Neural progenitor cell (in vitro differentiated cells): ENCODE measurements at regions not wholly inside any gene's neighbourhood (a gene's known extent, or its start where the extent isn't known, plus 50 kb on each side); places are given as distances from the start of the nearest gene placed in this dataset.

ENCODE experiments used
- DNase-seq: peaks from one replicate; pipeline ENCODE4 v3.0.0-alpha.2; 2016; ENCODE audit warnings: low spot score
- H2AFZ ChIP-seq: fragments of 200-600 bp; sonication (generic); replicated peaks from 2 replicates; pipeline ENCODE4 v1.6.1; 2016; ENCODE audit warnings: antibody characterized with exemption
- H3F3A ChIP-seq: fragments of 200-600 bp; sonication (generic); 2 replicates; pipeline ENCODE4 v1.6.1; 2016; ENCODE audit warnings: antibody characterized with exemption, low read depth
- H3K27ac ChIP-seq: fragments of 200-600 bp; sonication (generic); 2 replicates; pipeline ENCODE4 v1.5.1; 2016; ENCODE audit warnings: mild to moderate bottlenecking
- H3K27me3 ChIP-seq: fragments of 200-600 bp; sonication (generic); 2 replicates; pipeline ENCODE4 v1.6.1; 2016; ENCODE audit warnings: mild to moderate bottlenecking, moderate library complexity
- H3K36me3 ChIP-seq: fragments of 200-600 bp; sonication (generic); 2 replicates; pipeline ENCODE4 v1.5.1; 2016
- H3K4me1 ChIP-seq: fragments of 200-600 bp; sonication (generic); 2 replicates; pipeline ENCODE4 v1.6.1; 2016; ENCODE audit warnings: mixed run types
- H3K4me2 ChIP-seq: fragments of 200-600 bp; sonication (generic); 2 replicates; pipeline ENCODE4 v1.6.1; 2016
- H3K4me3 ChIP-seq: fragments of 200-600 bp; sonication (generic); 2 replicates; pipeline ENCODE4 v1.5.1; 2016
- H3K79me2 ChIP-seq: fragments of 200-600 bp; sonication (generic); 2 replicates; pipeline ENCODE4 v1.6.1; 2016; ENCODE audit warnings: low read depth
- H3K9ac ChIP-seq: fragments of 200-600 bp; sonication (generic); 2 replicates; pipeline ENCODE4 v1.6.1; 2016
- H3K9me3 ChIP-seq: fragments of 200-600 bp; sonication (generic); 2 replicates; pipeline ENCODE4 v1.5.1; 2016; ENCODE audit warnings: low read depth
- H4K20me1 ChIP-seq: fragments of 200-600 bp; sonication (generic); 2 replicates; pipeline ENCODE4 v1.6.1; 2016; ENCODE audit warnings: low read depth
- H3K27ac Mint-ChIP-seq: 3 replicates; pipeline ENCODE4 v1.8.0; 2021; ENCODE audit warnings: mixed read lengths
- H3K27me3 Mint-ChIP-seq: 2 replicates; pipeline ENCODE4 v1.8.0; 2022; ENCODE audit warnings: low read depth, mild to moderate bottlenecking, inconsistent platforms, moderate library complexity, mixed read lengths; ENCODE audit not compliant: insufficient read depth
- H3K36me3 Mint-ChIP-seq: 3 replicates; pipeline ENCODE4 v1.8.0; 2021; ENCODE audit warnings: mixed read lengths
- H3K4me1 Mint-ChIP-seq: 3 replicates; pipeline ENCODE4 v1.8.0; 2021; ENCODE audit warnings: mixed read lengths
- H3K4me3 Mint-ChIP-seq: 3 replicates; pipeline ENCODE4 v1.8.0; 2021; ENCODE audit warnings: mild to moderate bottlenecking, moderate library complexity, mixed read lengths
- H3K9me3 Mint-ChIP-seq: 3 replicates; pipeline ENCODE4 v1.8.0; 2020; ENCODE audit warnings: mixed read lengths
- EZH2 ChIP-seq: fragments of 200-600 bp; sonication (generic); IDR thresholded peaks from 2 replicates; pipeline ENCODE4 v1.6.1; 2017; ENCODE audit warnings: antibody characterized with exemption, mild to moderate bottlenecking, moderate library complexity
- EZH2phosphoT487 ChIP-seq: fragments of 200-600 bp; sonication (generic); IDR thresholded peaks from 2 replicates; pipeline ENCODE4 v1.6.1; 2017; ENCODE audit warnings: antibody characterized with exemption
- TF ChIP-seq, protein P1 (sequence below): fragments of 200-600 bp; sonication (generic); IDR thresholded peaks from 2 replicates; pipeline ENCODE4 v1.5.1; 2017; ENCODE audit warnings: antibody characterized with exemption, mild to moderate bottlenecking

DNA sequence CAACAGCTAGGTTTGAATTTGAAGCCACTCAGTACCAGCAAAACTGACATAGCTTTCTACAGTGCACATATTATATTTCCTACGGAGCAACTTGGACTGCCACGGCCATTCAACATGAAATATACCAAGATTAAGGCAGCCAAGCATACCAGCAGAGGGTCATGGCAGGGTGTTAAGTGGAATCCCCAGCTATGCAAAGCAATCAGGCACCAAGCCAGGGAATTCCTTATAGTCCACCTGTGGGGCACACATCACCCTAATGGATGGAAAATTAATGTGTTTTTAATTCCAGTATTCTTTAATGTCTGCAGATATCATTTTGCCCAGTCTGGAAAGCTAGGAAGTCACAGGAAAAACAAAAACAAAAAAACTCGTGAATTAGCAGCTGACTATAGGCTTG is 1190.3 kb downstream of the EFNB2 start:
- H2AFZ ChIP-seq: no peak overlapping the region
- H3F3A ChIP-seq: no peaks in the 10 kb centered on the region
- no peaks in the 10 kb centered on the region for H3K36me3 Mint-ChIP-seq
- no peaks in the 10 kb centered on the region for H3K79me2 ChIP-seq
- no peak overlapping the region for H3K9ac ChIP-seq
- H3K27ac Mint-ChIP-seq: no peak overlapping the region
- H3K27me3 Mint-ChIP-seq: no peaks in the 10 kb centered on the region
- no peak for TF ChIP-seq EZH2
- TF ChIP-seq EZH2phosphoT487: no peak
- TF ChIP-seq, protein P1, sequence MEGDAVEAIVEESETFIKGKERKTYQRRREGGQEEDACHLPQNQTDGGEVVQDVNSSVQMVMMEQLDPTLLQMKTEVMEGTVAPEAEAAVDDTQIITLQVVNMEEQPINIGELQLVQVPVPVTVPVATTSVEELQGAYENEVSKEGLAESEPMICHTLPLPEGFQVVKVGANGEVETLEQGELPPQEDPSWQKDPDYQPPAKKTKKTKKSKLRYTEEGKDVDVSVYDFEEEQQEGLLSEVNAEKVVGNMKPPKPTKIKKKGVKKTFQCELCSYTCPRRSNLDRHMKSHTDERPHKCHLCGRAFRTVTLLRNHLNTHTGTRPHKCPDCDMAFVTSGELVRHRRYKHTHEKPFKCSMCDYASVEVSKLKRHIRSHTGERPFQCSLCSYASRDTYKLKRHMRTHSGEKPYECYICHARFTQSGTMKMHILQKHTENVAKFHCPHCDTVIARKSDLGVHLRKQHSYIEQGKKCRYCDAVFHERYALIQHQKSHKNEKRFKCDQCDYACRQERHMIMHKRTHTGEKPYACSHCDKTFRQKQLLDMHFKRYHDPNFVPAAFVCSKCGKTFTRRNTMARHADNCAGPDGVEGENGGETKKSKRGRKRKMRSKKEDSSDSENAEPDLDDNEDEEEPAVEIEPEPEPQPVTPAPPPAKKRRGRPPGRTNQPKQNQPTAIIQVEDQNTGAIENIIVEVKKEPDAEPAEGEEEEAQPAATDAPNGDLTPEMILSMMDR: no peak
- H3K4me3 ChIP-seq: no peak overlapping the region
- H3K9me3 ChIP-seq: no peaks in the 10 kb centered on the region
- no peak overlapping the region for H3K4me2 ChIP-seq
- H3K27ac ChIP-seq: no peak overlapping the region
- peaks cover 7% of the 10 kb centered on the region for H3K4me1 Mint-ChIP-seq
- H4K20me1 ChIP-seq: no peaks in the 10 kb centered on the region
- no peak for DNase-seq
- H3K36me3 ChIP-seq: no peaks in the 10 kb centered on the region
- no peak overlapping the region for H3K4me3 Mint-ChIP-seq
- H3K4me1 ChIP-seq: no peaks in the 10 kb centered on the region
- H3K9me3 Mint-ChIP-seq: peaks cover 6% of the 10 kb centered on the region
- H3K27me3 ChIP-seq: no peaks in the 10 kb centered on the region

DNA sequence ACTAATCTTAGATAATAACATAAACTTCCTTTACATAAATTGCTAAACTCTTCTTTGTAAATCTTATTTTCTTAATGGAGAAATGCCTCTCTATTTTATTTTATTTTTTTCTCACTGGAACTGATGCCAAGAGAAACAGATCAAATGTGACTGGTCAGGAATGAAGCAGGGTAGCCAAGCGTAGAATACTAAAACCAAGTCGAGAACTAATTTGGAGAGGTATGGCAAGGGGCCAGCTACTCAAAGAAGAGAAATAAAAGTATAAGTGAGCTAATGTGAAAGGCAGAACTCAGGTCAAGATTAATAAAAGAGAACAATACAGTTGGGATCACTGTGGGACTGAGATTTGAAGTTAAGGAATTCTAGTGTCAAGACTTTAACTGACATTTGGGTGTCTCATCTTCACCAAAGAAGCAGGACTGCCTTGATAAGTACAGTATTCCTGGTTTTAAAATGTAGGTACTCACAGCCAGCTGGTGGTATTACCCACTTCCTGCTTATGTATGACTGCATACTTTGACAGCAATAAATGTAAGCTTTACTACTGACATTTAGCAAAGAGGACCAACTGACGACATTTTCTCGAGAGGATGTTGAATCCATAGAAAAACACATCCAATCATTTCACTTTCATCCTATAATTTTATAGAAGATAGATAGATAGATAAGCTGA is 1192.2 kb downstream of the EFNB2 start:
- Histone ChIP-seq H3K9me3 (no peaks in the 10 kb centered on the region), H4K20me1 (no peaks in the 10 kb centered on the region), H3K4me1 (no peaks in the 10 kb centered on the region), H3K4me3 (no peak overlapping the region), H3K27me3 (no peaks in the 10 kb centered on the region), H3K36me3 (no peaks in the 10 kb centered on the region), H3K4me2 (no peak overlapping the region), H3K27ac (no peak overlapping the region), H3F3A (no peaks in the 10 kb centered on the region), H2AFZ (no peak overlapping the region), H3K9ac (no peak overlapping the region), H3K79me2 (no peaks in the 10 kb centered on the region)
- Mint-ChIP-seq H3K27ac (no peak overlapping the region), H3K4me1 (peaks cover 7% of the 10 kb centered on the region), H3K27me3 (no peaks in the 10 kb centered on the region), H3K9me3 (peaks cover 6% of the 10 kb centered on the region), H3K4me3 (no peak overlapping the region), H3K36me3 (no peaks in the 10 kb centered on the region)
- DNase-seq: no peak
- TF ChIP-seq EZH2 (no peak), EZH2phosphoT487 (no peak)
- TF ChIP-seq, protein P1: no peak

DNA sequence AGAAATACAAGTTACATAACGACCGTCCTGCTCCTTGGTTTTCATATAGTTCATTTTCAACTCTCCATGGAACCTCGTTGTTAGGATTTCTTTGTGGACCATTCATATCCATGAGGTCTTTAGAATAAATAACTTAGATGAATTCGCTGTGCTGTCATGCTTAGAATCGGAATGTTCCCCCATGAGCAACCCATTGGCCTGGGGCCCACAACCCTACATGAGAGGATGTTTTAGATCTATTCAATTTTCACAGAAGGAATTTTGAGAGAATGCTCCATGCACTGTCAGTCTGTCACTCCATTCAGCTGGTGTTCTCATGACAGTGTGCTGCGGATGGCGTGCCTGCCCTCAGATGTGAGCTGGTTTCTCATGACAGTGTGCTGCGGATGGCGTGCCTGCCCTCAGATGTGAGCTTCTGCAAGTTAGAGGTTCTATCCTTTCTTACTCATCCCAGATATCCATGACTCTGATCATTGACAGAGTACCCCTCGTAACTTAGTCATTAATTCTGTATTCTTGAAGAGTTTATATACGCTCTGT is 1193.1 kb downstream of the EFNB2 start:
- DNase-seq: no peak
- peaks cover 10% of the 10 kb centered on the region for H3K4me1 Mint-ChIP-seq
- H3K27me3 Mint-ChIP-seq: no peaks in the 10 kb centered on the region
- Histone ChIP-seq H3K9me3 (no peaks in the 10 kb centered on the region), H3K27me3 (no peaks in the 10 kb centered on the region), H3K79me2 (no peaks in the 10 kb centered on the region), H4K20me1 (no peaks in the 10 kb centered on the region), H2AFZ (no peak overlapping the region), H3K4me2 (no peak overlapping the region), H3K27ac (no peak overlapping the region), H3K4me3 (no peak overlapping the region), H3K36me3 (no peaks in the 10 kb centered on the region), H3K9ac (no peak overlapping the region), H3F3A (no peaks in the 10 kb centered on the region), H3K4me1 (no peaks in the 10 kb centered on the region)
- H3K9me3 Mint-ChIP-seq: peaks cover 6% of the 10 kb centered on the region
- H3K36me3 Mint-ChIP-seq: no peaks in the 10 kb centered on the region
- no peak overlapping the region for H3K4me3 Mint-ChIP-seq
- H3K27ac Mint-ChIP-seq: no peak overlapping the region
- TF ChIP-seq, protein P1: no peak
- TF ChIP-seq EZH2: no peak
